ENCODE measurements at regions not wholly inside any gene's neighbourhood (a gene's known extent, or its start where the extent isn't known, plus 50 kb on each side); places are given as distances from the start of the nearest gene placed in this dataset.

DNA sequence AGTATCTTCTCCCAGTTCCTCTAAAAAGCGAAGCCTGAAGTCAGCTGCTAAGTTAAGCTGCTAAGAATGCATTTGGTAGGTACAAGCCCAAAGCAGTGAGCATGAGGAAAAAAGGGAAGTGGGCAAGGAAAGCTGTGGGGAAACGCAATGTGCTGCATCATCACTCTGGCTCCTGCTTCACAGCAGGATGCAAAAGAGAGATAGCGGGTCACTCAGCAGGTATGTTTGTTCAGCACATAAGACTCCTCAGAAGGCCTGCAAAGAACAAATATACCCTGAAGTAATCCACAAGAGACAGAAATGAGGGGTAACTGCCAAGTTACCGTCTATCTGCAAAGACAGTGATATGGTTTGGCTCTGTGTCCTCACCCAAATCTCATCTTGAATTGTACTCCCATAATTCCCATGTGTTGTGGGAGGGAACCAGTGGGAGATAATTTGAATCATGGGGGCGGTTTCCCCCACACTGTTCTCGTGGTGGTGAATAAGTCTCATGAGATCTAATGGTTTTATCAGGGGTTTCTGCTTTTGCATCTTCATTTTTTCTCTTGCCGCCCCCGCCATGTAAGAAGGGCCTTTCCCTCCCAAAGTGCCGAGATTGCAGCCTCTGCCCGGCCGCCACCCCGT is 127.4 kb upstream of the EGLN3 start:
- TF ChIP-seq, protein P1, sequence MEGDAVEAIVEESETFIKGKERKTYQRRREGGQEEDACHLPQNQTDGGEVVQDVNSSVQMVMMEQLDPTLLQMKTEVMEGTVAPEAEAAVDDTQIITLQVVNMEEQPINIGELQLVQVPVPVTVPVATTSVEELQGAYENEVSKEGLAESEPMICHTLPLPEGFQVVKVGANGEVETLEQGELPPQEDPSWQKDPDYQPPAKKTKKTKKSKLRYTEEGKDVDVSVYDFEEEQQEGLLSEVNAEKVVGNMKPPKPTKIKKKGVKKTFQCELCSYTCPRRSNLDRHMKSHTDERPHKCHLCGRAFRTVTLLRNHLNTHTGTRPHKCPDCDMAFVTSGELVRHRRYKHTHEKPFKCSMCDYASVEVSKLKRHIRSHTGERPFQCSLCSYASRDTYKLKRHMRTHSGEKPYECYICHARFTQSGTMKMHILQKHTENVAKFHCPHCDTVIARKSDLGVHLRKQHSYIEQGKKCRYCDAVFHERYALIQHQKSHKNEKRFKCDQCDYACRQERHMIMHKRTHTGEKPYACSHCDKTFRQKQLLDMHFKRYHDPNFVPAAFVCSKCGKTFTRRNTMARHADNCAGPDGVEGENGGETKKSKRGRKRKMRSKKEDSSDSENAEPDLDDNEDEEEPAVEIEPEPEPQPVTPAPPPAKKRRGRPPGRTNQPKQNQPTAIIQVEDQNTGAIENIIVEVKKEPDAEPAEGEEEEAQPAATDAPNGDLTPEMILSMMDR (IDR thresholded peaks at IDR 0.05; ENCODE audit: poor library complexity, severe bottlenecking): no peak
- TF ChIP-seq RAD21 (conservative IDR thresholded peaks at IDR 0.05): no peak
- no peak for TF ChIP-seq SMC3 (conservative IDR thresholded peaks at IDR 0.05; ENCODE audit: poor library complexity)
